Neural cell (in vitro differentiated cells): ENCODE measurements at regions not wholly inside any gene's neighbourhood (a gene's known extent, or its start where the extent isn't known, plus 50 kb on each side); places are given as distances from the start of the nearest gene placed in this dataset.

ENCODE experiments used
- EP300 ChIP-seq: fragments of 450-650 bp; conservative IDR thresholded peaks from 2 replicates; pipeline ENCODE4 v1.6.1; 2014; ENCODE audit warnings: antibody characterized with exemption, mild to moderate bottlenecking, moderate library complexity; ENCODE audit not compliant: poor library complexity, severe bottlenecking
- EZH2 ChIP-seq: fragments of 200-600, 300-800 bp; shearing (Covaris generic), sonication (generic); IDR thresholded peaks from 2 replicates; pipeline ENCODE4 v1.6.1; 2014; ENCODE audit warnings: antibody characterized with exemption, low read length, borderline replicate concordance, mild to moderate bottlenecking; ENCODE audit not compliant: insufficient read depth, poor library complexity, severe bottlenecking
- MXI1 ChIP-seq: fragments of 450-650 bp; conservative IDR thresholded peaks from 2 replicates; pipeline ENCODE4 v1.6.1; 2014; ENCODE audit warnings: antibody characterized with exemption, mild to moderate bottlenecking; ENCODE audit not compliant: poor library complexity, severe bottlenecking
- POLR2AphosphoS5 ChIP-seq: IDR thresholded peaks from 2 replicates; pipeline ENCODE4 v1.6.1; 2012
- RAD21 ChIP-seq: fragments of 450-650 bp; conservative IDR thresholded peaks from 2 replicates; pipeline ENCODE4 v1.6.1; 2014; ENCODE audit warnings: antibody characterized with exemption, mild to moderate bottlenecking, moderate library complexity
- TAF1 ChIP-seq: IDR thresholded peaks from 2 replicates; pipeline ENCODE4 v1.6.1; 2012; ENCODE audit warnings: low read depth
- TF ChIP-seq, protein P1 (sequence below): fragments of 450-650 bp; IDR thresholded peaks from 2 replicates; pipeline ENCODE4 v1.5.1; 2014; ENCODE audit warnings: antibody characterized with exemption, mild to moderate bottlenecking, moderate library complexity; ENCODE audit not compliant: poor library complexity, severe bottlenecking

DNA sequence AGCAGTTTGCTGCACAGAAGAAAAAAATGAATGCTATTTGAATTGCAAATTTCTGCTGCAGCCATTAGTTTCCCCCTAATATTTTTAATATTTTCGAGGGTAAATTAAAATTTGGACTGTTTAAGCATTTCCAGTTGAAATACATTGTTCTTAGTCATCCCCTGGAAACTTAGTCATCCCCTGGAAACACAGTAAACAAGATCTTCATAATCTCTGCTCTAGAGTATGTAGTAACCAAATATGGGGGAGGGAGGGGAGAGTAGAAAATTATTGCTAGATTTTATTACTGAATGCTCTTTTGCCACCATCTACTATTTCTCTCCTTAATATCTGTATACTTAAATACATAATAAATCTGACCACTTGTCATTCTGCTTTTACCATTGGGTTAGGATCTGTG, 1053.3 kb downstream of the SORCS1 start:
- TF ChIP-seq, protein P1, sequence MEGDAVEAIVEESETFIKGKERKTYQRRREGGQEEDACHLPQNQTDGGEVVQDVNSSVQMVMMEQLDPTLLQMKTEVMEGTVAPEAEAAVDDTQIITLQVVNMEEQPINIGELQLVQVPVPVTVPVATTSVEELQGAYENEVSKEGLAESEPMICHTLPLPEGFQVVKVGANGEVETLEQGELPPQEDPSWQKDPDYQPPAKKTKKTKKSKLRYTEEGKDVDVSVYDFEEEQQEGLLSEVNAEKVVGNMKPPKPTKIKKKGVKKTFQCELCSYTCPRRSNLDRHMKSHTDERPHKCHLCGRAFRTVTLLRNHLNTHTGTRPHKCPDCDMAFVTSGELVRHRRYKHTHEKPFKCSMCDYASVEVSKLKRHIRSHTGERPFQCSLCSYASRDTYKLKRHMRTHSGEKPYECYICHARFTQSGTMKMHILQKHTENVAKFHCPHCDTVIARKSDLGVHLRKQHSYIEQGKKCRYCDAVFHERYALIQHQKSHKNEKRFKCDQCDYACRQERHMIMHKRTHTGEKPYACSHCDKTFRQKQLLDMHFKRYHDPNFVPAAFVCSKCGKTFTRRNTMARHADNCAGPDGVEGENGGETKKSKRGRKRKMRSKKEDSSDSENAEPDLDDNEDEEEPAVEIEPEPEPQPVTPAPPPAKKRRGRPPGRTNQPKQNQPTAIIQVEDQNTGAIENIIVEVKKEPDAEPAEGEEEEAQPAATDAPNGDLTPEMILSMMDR: no peak
- TF ChIP-seq MXI1 (no peak), EZH2 (no peak), POLR2AphosphoS5 (no peak), RAD21 (no peak), TAF1 (no peak), EP300 (no peak)
